ENCODE measurements at regions not wholly inside any gene's neighbourhood (a gene's known extent, or its start where the extent isn't known, plus 50 kb on each side); places are given as distances from the start of the nearest gene placed in this dataset.

DNA sequence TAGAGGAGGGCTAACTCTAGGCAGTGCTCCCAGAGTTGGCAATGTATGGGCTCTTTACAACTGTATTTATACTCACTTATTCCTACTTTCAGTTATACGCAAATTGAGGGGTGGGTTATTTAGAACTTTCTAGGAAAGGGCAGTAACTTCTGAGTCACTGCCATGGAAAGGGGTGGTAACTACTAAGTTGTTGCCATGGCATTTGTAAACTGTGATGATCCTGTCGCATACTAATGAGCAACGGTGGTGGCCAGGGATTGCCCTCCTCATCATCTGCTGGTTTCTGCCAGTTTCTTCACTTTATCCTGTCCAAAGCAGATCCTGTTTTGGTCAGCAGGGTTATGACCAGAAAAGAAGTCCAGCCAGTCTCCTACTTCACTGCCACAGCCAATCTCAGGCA, 95.5 kb upstream of the PTPRT start:
- H3K4me1 ChIP-seq (replicated peaks in 1 of 2) = no peaks in the 10 kb centered on the region
- intact Hi-C loops (cut with DNase I) = no loop called here
- H3K9me3 ChIP-seq (replicated peaks in 1 of 3) = no peaks in the 10 kb centered on the region
- no peaks in the 10 kb centered on the region for H3K36me3 ChIP-seq (replicated peaks in 1 of 2)
- DNase-seq = no peak
- TF ChIP-seq POLR2A (IDR thresholded peaks at IDR 0.05) = no peak
- TF ChIP-seq, protein P1, sequence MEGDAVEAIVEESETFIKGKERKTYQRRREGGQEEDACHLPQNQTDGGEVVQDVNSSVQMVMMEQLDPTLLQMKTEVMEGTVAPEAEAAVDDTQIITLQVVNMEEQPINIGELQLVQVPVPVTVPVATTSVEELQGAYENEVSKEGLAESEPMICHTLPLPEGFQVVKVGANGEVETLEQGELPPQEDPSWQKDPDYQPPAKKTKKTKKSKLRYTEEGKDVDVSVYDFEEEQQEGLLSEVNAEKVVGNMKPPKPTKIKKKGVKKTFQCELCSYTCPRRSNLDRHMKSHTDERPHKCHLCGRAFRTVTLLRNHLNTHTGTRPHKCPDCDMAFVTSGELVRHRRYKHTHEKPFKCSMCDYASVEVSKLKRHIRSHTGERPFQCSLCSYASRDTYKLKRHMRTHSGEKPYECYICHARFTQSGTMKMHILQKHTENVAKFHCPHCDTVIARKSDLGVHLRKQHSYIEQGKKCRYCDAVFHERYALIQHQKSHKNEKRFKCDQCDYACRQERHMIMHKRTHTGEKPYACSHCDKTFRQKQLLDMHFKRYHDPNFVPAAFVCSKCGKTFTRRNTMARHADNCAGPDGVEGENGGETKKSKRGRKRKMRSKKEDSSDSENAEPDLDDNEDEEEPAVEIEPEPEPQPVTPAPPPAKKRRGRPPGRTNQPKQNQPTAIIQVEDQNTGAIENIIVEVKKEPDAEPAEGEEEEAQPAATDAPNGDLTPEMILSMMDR (IDR thresholded peaks at IDR 0.05) = no peak
- no peak overlapping the region for H3K27ac ChIP-seq
- WGBS, 4 donors = 66 to 78% (median 72%) methylated on average over 3 of the region's 3 CpGs
- H3K4me3 ChIP-seq = no peak overlapping the region
- no peaks in the 10 kb centered on the region for H3K27me3 ChIP-seq

- H3K27me3 ChIP-seq = no peaks in the 10 kb centered on the region
- intact Hi-C loops (cut with DNase I) = no loop called here
- no peak overlapping the region for H3K4me3 ChIP-seq
- no peaks in the 10 kb centered on the region for H3K36me3 ChIP-seq (replicated peaks in 1 of 2)
- no peaks in the 10 kb centered on the region for H3K9me3 ChIP-seq (replicated peaks in 1 of 3)
- no peak overlapping the region for H3K27ac ChIP-seq
- no peaks in the 10 kb centered on the region for H3K4me1 ChIP-seq (replicated peaks in 1 of 2)
- no peak for DNase-seq
- 68 to 80% (median 77%) methylated on average over 2 of the region's 2 CpGs for WGBS, 4 donors
- no peak for TF ChIP-seq POLR2A (IDR thresholded peaks at IDR 0.05)
- TF ChIP-seq, protein P1 (IDR thresholded peaks at IDR 0.05) = no peak
These were observed 94.8 kb upstream of the PTPRT start for GRCh38 chr20:43284486-43284885.

DNA sequence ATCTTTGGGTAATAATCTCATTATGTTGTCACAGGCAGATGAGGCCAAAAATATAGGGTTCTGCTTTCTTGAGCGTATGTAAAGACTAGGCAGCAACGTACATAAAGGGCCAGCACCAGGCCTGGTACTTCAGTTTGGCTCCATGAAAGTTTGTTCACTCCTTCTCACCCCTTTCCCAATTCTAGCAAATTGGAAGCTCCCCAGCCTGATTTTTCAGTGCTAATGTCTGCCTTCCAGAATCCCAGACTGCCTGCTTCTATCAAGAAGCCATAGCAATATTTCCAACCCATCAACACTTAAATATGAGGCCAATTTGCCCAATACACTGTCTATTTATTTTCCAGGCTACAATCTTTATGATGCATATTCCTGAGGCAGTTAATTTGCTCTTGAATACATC, 93.4 kb upstream of the PTPRT start:
- intact Hi-C loops (cut with DNase I) = no loop called here
- TF ChIP-seq POLR2A (IDR thresholded peaks at IDR 0.05) = no peak
- Histone ChIP-seq H3K36me3 (replicated peaks in 1 of 2) (no peaks in the 10 kb centered on the region), H3K27ac (no peak overlapping the region), H3K4me3 (no peak overlapping the region), H3K27me3 (no peaks in the 10 kb centered on the region), H3K9me3 (replicated peaks in 1 of 3) (no peaks in the 10 kb centered on the region), H3K4me1 (replicated peaks in 1 of 2) (no peaks in the 10 kb centered on the region)
- 74 to 89% (median 85%) methylated on average over 2 of the region's 2 CpGs for WGBS, 4 donors
- no peak for DNase-seq

DNA sequence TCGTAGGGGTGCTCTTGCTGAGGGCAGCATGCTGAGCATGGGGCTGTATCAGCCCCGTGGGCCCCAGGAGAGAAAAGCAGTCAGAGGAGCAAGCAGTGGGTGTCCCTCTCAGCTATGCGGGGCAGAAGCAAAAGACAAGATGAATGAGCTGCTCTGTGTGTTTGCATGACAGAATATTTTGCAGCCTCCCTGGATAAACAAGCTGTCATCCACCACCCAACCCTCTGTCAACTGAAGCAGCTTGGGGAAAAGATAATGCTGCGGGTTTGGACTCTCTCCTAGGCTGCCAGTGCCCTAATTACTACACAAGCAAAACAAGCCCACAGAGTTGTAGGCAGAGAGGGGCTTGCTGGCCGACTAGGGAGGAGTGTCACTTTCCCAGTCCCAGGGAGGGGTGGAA, 82.3 kb upstream of the PTPRT start:
- no peaks in the 10 kb centered on the region for H3K9me3 ChIP-seq (replicated peaks in 1 of 3)
- no peaks in the 10 kb centered on the region for H3K27me3 ChIP-seq
- H3K4me1 ChIP-seq (replicated peaks in 1 of 2) = no peaks in the 10 kb centered on the region
- H3K27ac ChIP-seq = no peak overlapping the region
- H3K4me3 ChIP-seq = no peak overlapping the region
- no peaks in the 10 kb centered on the region for H3K36me3 ChIP-seq (replicated peaks in 1 of 2)
- intact Hi-C loops (cut with DNase I) = no loop called here
- DNase-seq = no peak
- TF ChIP-seq, protein P1 (IDR thresholded peaks at IDR 0.05) = no peak
- TF ChIP-seq POLR2A (IDR thresholded peaks at IDR 0.05) = no peak
- 33 to 42% (median 36%) methylated on average over 5 of the region's 5 CpGs for WGBS, 4 donors

DNA sequence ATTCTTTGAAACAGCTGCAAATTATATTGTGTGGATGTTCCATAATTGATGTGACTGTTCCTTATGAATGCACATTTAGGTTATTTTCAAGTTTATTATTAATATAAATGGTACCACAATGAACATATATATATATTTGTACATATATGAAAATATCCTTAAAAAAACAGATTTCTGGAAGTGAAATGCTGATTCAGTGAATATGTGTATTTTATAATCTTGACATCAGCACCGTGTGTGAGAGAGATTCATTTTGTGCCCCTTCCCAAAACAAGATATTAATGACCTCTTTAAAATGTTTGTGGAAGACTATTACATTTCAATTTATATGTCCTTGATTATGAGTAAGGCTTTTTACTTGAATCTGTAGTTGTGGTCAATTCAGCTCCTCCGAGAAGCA, 75.7 kb upstream of the PTPRT start:
- TF ChIP-seq POLR2A (IDR thresholded peaks at IDR 0.05) = no peak
- TF ChIP-seq, protein P1 (IDR thresholded peaks at IDR 0.05) = no peak
- no peaks in the 10 kb centered on the region for H3K4me1 ChIP-seq (replicated peaks in 1 of 2)
- WGBS, 4 donors = 50 to 68% (median 58%) methylated on average over 2 of the region's 2 CpGs
- H3K4me3 ChIP-seq = no peak overlapping the region
- no peaks in the 10 kb centered on the region for H3K27me3 ChIP-seq
- intact Hi-C loops (cut with DNase I) = no loop called here
- DNase-seq = no peak
- no peaks in the 10 kb centered on the region for H3K36me3 ChIP-seq (replicated peaks in 1 of 2)
- H3K27ac ChIP-seq = no peak overlapping the region
- no peaks in the 10 kb centered on the region for H3K9me3 ChIP-seq (replicated peaks in 1 of 3)

Data from adrenal gland (tissue), 9 donors.